ENCODE measurements at regions not wholly inside any gene's neighbourhood (a gene's known extent, or its start where the extent isn't known, plus 50 kb on each side); places are given as distances from the start of the nearest gene placed in this dataset.

DNA sequence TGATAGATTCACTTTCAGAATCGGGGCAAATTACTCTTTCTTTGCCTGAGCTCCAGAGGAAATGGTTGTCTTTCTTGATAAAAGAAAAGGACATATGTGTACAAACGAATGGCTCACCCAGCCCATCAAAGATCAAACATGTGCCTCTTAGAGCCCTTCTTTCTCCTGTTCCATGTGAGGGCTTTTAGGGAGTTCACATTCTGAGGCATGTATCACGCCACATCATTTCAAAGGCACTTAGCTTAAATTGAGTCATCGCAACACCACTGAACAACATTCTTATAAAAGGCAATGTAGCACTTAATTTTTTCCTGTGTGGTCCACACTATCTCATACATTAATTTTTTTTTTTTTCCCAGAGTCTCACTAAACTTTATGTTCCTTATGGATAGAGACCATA is 521.0 kb downstream of the SUCLA2 start:
- TF ChIP-seq, protein P1, sequence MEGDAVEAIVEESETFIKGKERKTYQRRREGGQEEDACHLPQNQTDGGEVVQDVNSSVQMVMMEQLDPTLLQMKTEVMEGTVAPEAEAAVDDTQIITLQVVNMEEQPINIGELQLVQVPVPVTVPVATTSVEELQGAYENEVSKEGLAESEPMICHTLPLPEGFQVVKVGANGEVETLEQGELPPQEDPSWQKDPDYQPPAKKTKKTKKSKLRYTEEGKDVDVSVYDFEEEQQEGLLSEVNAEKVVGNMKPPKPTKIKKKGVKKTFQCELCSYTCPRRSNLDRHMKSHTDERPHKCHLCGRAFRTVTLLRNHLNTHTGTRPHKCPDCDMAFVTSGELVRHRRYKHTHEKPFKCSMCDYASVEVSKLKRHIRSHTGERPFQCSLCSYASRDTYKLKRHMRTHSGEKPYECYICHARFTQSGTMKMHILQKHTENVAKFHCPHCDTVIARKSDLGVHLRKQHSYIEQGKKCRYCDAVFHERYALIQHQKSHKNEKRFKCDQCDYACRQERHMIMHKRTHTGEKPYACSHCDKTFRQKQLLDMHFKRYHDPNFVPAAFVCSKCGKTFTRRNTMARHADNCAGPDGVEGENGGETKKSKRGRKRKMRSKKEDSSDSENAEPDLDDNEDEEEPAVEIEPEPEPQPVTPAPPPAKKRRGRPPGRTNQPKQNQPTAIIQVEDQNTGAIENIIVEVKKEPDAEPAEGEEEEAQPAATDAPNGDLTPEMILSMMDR (IDR thresholded peaks at IDR 0.05; ENCODE audit: insufficient read depth, low read length, poor library complexity, severe bottlenecking): no peak
- TF ChIP-seq EZH2phosphoT487 (conservative IDR thresholded peaks at IDR 0.05; ENCODE audit: low read length): no peak
